K562 (cell line): ENCODE measurements at regions not wholly inside any gene's neighbourhood (a gene's known extent, or its start where the extent isn't known, plus 50 kb on each side); places are given as distances from the start of the nearest gene placed in this dataset.

Experiments used
- CEBPZ ChIP-seq: fragments of 150-350 bp; IDR thresholded peaks from 2 replicates; pipeline ENCODE4 v1.6.1; 2014; ENCODE audit warnings: low read depth, mild to moderate bottlenecking, low read length, borderline replicate concordance
- CREB3 ChIP-seq: fragments of 450-650 bp; conservative IDR thresholded peaks from 2 replicates; pipeline ENCODE4 v1.6.1; 2016; ENCODE audit warnings: missing genetic modification characterization, low read depth, mild to moderate bottlenecking, missing compliant biosample characterization, moderate library complexity
- EGR1 ChIP-seq: fragments of 450-650 bp; conservative IDR thresholded peaks from 2 replicates; pipeline ENCODE4 v1.6.1; 2017; ENCODE audit warnings: mild to moderate bottlenecking
- HDAC6 ChIP-seq: IDR thresholded peaks from 2 replicates; pipeline ENCODE4 v1.6.1; 2012; ENCODE audit warnings: low read depth, mild to moderate bottlenecking, control low read depth, inconsistent platforms, low read length, moderate library complexity
- NFXL1 ChIP-seq: fragments of 450-650 bp; formaldehyde crosslinking; IDR thresholded peaks from 2 replicates; pipeline ENCODE4 v1.4.0; 2021; ENCODE audit warnings: mild to moderate bottlenecking
- POLR2A ChIP-seq: fragments of 450-650 bp; conservative IDR thresholded peaks from 2 replicates; pipeline ENCODE4 v1.6.1; 2016
- SRSF1 ChIP-seq: fragments of 200-400 bp; formaldehyde crosslinking; IDR thresholded peaks from 2 replicates; pipeline ENCODE4 v1.6.1; 2017; ENCODE audit warnings: mild to moderate bottlenecking, low read depth, low read length, moderate library complexity

- TF ChIP-seq CEBPZ (no peak), NFXL1 (no peak), CREB3 (tag) (no peak), HDAC6 (no peak), POLR2A (no peak), EGR1 (no peak), SRSF1 (no peak)
Observed at GRCh38 chr20:10898552-10898951, 224.8 kb upstream of the JAG1 start.
